ENCODE measurements at regions not wholly inside any gene's neighbourhood (a gene's known extent, or its start where the extent isn't known, plus 50 kb on each side); places are given as distances from the start of the nearest gene placed in this dataset.

DNA sequence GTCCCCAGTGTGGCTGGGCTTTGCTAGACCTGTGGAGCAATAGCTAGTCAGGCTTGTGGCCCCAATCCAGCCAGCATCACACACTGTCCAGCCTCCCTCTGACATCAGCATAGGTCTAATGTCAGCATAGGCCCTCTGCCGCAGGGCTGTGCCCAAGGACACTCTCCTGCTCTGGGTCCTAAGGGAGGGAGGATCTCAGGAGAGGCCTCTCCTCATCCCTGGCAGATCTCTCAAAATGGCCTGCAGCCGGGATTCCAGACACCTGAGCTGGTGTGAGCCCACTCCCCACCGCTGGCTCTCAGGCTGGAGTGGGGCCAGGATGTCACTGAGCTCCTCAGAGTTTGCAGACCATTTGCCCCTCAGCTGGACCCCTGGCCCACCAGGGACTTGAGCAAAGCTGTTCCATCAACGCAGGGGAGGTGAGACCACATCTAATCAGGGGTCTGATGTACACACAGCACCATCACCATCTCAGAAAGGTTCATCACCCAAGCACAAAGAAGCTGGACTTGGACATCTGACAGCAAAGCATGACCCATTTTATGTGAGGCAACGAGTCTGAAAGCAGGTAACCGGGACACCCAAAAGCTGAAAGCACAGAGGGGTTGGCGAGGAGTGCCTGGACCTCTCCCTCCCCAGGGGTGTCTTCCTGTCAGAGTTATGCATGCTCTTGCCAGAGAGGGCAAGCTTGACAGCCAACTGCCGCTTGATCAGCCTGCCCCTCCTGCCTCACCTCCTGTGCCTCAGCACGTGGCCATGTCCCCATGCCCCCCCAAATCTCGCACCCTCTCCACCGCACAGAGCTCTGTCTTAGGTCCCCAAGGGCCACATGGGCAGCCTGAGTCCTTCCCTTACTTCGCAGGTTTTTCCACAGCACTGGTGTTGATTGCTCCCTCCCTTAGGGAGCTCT lies 69.7 kb upstream of the SEPTIN5 start (continued):
- TF ChIP-seq, protein P1, sequence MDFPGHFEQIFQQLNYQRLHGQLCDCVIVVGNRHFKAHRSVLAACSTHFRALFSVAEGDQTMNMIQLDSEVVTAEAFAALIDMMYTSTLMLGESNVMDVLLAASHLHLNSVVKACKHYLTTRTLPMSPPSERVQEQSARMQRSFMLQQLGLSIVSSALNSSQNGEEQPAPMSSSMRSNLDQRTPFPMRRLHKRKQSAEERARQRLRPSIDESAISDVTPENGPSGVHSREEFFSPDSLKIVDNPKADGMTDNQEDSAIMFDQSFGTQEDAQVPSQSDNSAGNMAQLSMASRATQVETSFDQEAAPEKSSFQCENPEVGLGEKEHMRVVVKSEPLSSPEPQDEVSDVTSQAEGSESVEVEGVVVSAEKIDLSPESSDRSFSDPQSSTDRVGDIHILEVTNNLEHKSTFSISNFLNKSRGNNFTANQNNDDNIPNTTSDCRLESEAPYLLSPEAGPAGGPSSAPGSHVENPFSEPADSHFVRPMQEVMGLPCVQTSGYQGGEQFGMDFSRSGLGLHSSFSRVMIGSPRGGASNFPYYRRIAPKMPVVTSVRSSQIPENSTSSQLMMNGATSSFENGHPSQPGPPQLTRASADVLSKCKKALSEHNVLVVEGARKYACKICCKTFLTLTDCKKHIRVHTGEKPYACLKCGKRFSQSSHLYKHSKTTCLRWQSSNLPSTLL (IDR thresholded peaks at IDR 0.05) = no peak
- TF ChIP-seq, protein P2, sequence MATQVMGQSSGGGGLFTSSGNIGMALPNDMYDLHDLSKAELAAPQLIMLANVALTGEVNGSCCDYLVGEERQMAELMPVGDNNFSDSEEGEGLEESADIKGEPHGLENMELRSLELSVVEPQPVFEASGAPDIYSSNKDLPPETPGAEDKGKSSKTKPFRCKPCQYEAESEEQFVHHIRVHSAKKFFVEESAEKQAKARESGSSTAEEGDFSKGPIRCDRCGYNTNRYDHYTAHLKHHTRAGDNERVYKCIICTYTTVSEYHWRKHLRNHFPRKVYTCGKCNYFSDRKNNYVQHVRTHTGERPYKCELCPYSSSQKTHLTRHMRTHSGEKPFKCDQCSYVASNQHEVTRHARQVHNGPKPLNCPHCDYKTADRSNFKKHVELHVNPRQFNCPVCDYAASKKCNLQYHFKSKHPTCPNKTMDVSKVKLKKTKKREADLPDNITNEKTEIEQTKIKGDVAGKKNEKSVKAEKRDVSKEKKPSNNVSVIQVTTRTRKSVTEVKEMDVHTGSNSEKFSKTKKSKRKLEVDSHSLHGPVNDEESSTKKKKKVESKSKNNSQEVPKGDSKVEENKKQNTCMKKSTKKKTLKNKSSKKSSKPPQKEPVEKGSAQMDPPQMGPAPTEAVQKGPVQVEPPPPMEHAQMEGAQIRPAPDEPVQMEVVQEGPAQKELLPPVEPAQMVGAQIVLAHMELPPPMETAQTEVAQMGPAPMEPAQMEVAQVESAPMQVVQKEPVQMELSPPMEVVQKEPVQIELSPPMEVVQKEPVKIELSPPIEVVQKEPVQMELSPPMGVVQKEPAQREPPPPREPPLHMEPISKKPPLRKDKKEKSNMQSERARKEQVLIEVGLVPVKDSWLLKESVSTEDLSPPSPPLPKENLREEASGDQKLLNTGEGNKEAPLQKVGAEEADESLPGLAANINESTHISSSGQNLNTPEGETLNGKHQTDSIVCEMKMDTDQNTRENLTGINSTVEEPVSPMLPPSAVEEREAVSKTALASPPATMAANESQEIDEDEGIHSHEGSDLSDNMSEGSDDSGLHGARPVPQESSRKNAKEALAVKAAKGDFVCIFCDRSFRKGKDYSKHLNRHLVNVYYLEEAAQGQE (IDR thresholded peaks at IDR 0.05; ENCODE audit: borderline replicate concordance) = no peak
- TF ChIP-seq, protein P2 (CRISPR knock-in tag; IDR thresholded peaks at IDR 0.05; ENCODE audit: low read depth) = 0 out of 2 replicates have a peak, but pooled peaks have one; percentile 38
- TF ChIP-seq, protein P3, sequence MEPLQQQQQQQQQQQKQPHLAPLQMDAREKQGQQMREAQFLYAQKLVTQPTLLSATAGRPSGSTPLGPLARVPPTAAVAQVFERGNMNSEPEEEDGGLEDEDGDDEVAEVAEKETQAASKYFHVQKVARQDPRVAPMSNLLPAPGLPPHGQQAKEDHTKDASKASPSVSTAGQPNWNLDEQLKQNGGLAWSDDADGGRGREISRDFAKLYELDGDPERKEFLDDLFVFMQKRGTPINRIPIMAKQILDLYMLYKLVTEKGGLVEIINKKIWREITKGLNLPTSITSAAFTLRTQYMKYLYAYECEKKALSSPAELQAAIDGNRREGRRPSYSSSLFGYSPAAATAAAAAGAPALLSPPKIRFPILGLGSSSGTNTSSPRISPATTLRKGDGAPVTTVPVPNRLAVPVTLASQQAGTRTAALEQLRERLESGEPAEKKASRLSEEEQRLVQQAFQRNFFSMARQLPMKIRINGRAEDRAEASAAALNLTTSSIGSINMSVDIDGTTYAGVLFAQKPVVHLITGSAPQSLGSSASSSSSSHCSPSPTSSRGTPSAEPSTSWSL (CRISPR knock-in tag; IDR thresholded peaks at IDR 0.05; ENCODE audit: borderline replicate concordance) = 0 out of 2 replicates have a peak, but pooled peaks have one; percentile 55
- TF ChIP-seq CREB1 (IDR thresholded peaks at IDR 0.05) (0 out of 2 replicates have a peak, but pooled peaks have one; percentile 13), CREB1 (CRISPR knock-in tag; IDR thresholded peaks at IDR 0.05) (no peak), CEBPB (tag; IDR thresholded peaks at IDR 0.05) (peak; percentile 80; the same call in 1 of the 2 replicates), PRMT5 (CRISPR knock-in tag; IDR thresholded peaks at IDR 0.05) (0 out of 2 replicates have a peak, but pooled peaks have one; percentile 3)
- TF ChIP-seq, protein P4, sequence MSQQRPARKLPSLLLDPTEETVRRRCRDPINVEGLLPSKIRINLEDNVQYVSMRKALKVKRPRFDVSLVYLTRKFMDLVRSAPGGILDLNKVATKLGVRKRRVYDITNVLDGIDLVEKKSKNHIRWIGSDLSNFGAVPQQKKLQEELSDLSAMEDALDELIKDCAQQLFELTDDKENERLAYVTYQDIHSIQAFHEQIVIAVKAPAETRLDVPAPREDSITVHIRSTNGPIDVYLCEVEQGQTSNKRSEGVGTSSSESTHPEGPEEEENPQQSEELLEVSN (IDR thresholded peaks at IDR 0.05; ENCODE audit: borderline replicate concordance in 1 of 2, extremely low read depth in 1 of 2, insufficient read depth in 1 of 2, insufficient read length in 1 of 2, low read depth in 1 of 2, low read length in 1 of 2, poor library complexity in 1 of 2, severe bottlenecking in 1 of 2) = peak in 1 of 2 experiments; percentile 35
- TF ChIP-seq, protein P5, sequence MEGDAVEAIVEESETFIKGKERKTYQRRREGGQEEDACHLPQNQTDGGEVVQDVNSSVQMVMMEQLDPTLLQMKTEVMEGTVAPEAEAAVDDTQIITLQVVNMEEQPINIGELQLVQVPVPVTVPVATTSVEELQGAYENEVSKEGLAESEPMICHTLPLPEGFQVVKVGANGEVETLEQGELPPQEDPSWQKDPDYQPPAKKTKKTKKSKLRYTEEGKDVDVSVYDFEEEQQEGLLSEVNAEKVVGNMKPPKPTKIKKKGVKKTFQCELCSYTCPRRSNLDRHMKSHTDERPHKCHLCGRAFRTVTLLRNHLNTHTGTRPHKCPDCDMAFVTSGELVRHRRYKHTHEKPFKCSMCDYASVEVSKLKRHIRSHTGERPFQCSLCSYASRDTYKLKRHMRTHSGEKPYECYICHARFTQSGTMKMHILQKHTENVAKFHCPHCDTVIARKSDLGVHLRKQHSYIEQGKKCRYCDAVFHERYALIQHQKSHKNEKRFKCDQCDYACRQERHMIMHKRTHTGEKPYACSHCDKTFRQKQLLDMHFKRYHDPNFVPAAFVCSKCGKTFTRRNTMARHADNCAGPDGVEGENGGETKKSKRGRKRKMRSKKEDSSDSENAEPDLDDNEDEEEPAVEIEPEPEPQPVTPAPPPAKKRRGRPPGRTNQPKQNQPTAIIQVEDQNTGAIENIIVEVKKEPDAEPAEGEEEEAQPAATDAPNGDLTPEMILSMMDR (IDR thresholded peaks at IDR 0.05 in 2 of 3, conservative IDR thresholded peaks at IDR 0.05 in 1 of 3; ENCODE audit: insufficient read depth in 2 of 3, low read depth in 1 of 3, low read length in 3 of 3) = peak in 1 of 3 experiments; percentile 15; a peak in 1 of 6 replicates
